ENCODE measurements at regions not wholly inside any gene's neighbourhood (a gene's known extent, or its start where the extent isn't known, plus 50 kb on each side); places are given as distances from the start of the nearest gene placed in this dataset.
"Not testable (repeated sequence)": the region's sequence is repeated elsewhere in the genome, so short reads cannot be mapped to it uniquely, and the experiment has no call there.

- intact Hi-C loops (cut with DNase I): no loop called here
- DNase-seq (ENCODE audit: low spot score): no peak
Measured at GRCh38 chr5:8773046-8773615, 772.7 kb downstream of the SEMA5A start.

- intact Hi-C loops (cut with DNase I): no loop called here
- DNase-seq (ENCODE audit: low spot score): no peak
Measured at GRCh38 chr5:8784692-8785091, 761.2 kb downstream of the SEMA5A start.

GRCh38 chr5:8788246-8788645 lies 757.6 kb downstream of the SEMA5A start:
- no peak for DNase-seq (ENCODE audit: low spot score)

GRCh38 chr5:8805653-8806052 lies 740.2 kb downstream of the SEMA5A start:
- intact Hi-C loops (cut with DNase I): no loop called here
- no peak for DNase-seq (ENCODE audit: low spot score)

More at GRCh38 chr5:8788246-8788645, 757.6 kb downstream of the SEMA5A start:
- intact Hi-C loops (cut with DNase I): no loop called here

GRCh38 chr5:8807636-8808035 lies 738.2 kb downstream of the SEMA5A start:
- intact Hi-C loops (cut with DNase I): no loop called here
- DNase-seq (ENCODE audit: low spot score): no peak

- no peak for DNase-seq (ENCODE audit: low spot score)
- intact Hi-C loops (cut with DNase I): no loop called here
Measured at GRCh38 chr5:8811581-8811980, 734.3 kb downstream of the SEMA5A start.

GRCh38 chr5:8813180-8813579 lies 732.7 kb downstream of the SEMA5A start:
- no peak for DNase-seq (ENCODE audit: low spot score)
- intact Hi-C loops (cut with DNase I): no loop called here

GRCh38 chr5:8814105-8814504 lies 731.8 kb downstream of the SEMA5A start:
- intact Hi-C loops (cut with DNase I): no loop called here
- no peak for DNase-seq (ENCODE audit: low spot score)

- intact Hi-C loops (cut with DNase I): no loop called here
- DNase-seq (ENCODE audit: low spot score): no peak
Measured at GRCh38 chr5:8824371-8824770, 721.5 kb downstream of the SEMA5A start.

- intact Hi-C loops (cut with DNase I): no loop called here
- DNase-seq (ENCODE audit: low spot score): no peak
Measured at GRCh38 chr5:8825139-8825757, 720.6 kb downstream of the SEMA5A start.

GRCh38 chr5:8826508-8826907 lies 719.4 kb downstream of the SEMA5A start:
- intact Hi-C loops (cut with DNase I): no loop called here
- DNase-seq (ENCODE audit: low spot score): no peak

- DNase-seq (ENCODE audit: low spot score): no peak
- intact Hi-C loops (cut with DNase I): no loop called here
Measured at GRCh38 chr5:8827696-8828095, 718.2 kb downstream of the SEMA5A start.

GRCh38 chr5:8828596-8829322 lies 717.1 kb downstream of the SEMA5A start:
- intact Hi-C loops (cut with DNase I): no loop called here
- no peak for DNase-seq (ENCODE audit: low spot score)

- intact Hi-C loops (cut with DNase I): no loop called here
- DNase-seq (ENCODE audit: low spot score): no peak
Measured at GRCh38 chr5:8829323-8830029, 716.4 kb downstream of the SEMA5A start.

- DNase-seq (ENCODE audit: low spot score): no peak
- intact Hi-C loops (cut with DNase I): no loop called here
Measured at GRCh38 chr5:8831251-8831650, 714.6 kb downstream of the SEMA5A start.

- DNase-seq (ENCODE audit: low spot score): no peak
- intact Hi-C loops (cut with DNase I): no loop called here
Measured at GRCh38 chr5:8831854-8832253, 714.0 kb downstream of the SEMA5A start.

GRCh38 chr5:8839361-8840055 lies 706.4 kb downstream of the SEMA5A start:
- intact Hi-C loops (cut with DNase I): no loop called here
- DNase-seq (ENCODE audit: low spot score): no peak

- DNase-seq (ENCODE audit: low spot score): no peak
- intact Hi-C loops (cut with DNase I): no loop called here
Measured at GRCh38 chr5:8840237-8840636, 705.6 kb downstream of the SEMA5A start.

GRCh38 chr5:8840746-8841145 lies 705.1 kb downstream of the SEMA5A start:
- DNase-seq (ENCODE audit: low spot score); intact Hi-C loops (cut with DNase I): not testable (repeated sequence)

- DNase-seq (ENCODE audit: low spot score): no peak
- intact Hi-C loops (cut with DNase I): no loop called here
Measured at GRCh38 chr5:8842971-8843551, 702.8 kb downstream of the SEMA5A start.
